ENCODE measurements at regions not wholly inside any gene's neighbourhood (a gene's known extent, or its start where the extent isn't known, plus 50 kb on each side); places are given as distances from the start of the nearest gene placed in this dataset.
"Not testable (repeated sequence)": the region's sequence is repeated elsewhere in the genome, so short reads cannot be mapped to it uniquely, and the experiment has no call there.

- CTCF ChIA-PET: no interaction called here
- ATAC-seq (no peak), DNase-seq (no peak)
- intact Hi-C loops (cut with DNase I, micrococcal nuclease): no loop called here
- Mint-ChIP-seq H3K9me3 (ENCODE audit: low read depth) (peaks cover 12% of the 10 kb centered on the region), H3K4me1 (no peaks in the 10 kb centered on the region), H3K27me3 (no peaks in the 10 kb centered on the region), H3K27ac (no peak overlapping the region), H3K4me3 (no peak overlapping the region), H3K36me3 (ENCODE audit: low read depth) (no peaks in the 10 kb centered on the region)
- POLR2A ChIA-PET: no interaction called here
Observed at GRCh38 chr11:29095821-29096220, 921.0 kb downstream of the KCNA4 start.

GRCh38 chr11:29093416-29094120, 923.3 kb downstream of the KCNA4 start:
- POLR2A ChIA-PET: no interaction called here
- CTCF ChIA-PET: no interaction called here
- Mint-ChIP-seq H3K4me3 (no peak overlapping the region), H3K27me3 (no peaks in the 10 kb centered on the region), H3K9me3 (ENCODE audit: low read depth) (peaks cover 13% of the 10 kb centered on the region), H3K27ac (no peak overlapping the region), H3K4me1 (no peaks in the 10 kb centered on the region), H3K36me3 (ENCODE audit: low read depth) (no peaks in the 10 kb centered on the region)
- ATAC-seq (no peak), DNase-seq (no peak)
- intact Hi-C loops (cut with DNase I, micrococcal nuclease): no loop called here

- Mint-ChIP-seq H3K4me3 (no peak overlapping the region), H3K27me3 (no peaks in the 10 kb centered on the region), H3K36me3 (ENCODE audit: low read depth) (no peaks in the 10 kb centered on the region), H3K27ac (no peak overlapping the region), H3K4me1 (no peaks in the 10 kb centered on the region), H3K9me3 (ENCODE audit: low read depth) (peaks cover 18% of the 10 kb centered on the region)
- ATAC-seq: no peak
- intact Hi-C loops (cut with DNase I, micrococcal nuclease): no loop called here
- CTCF ChIA-PET: no interaction called here
- no peak for DNase-seq
- POLR2A ChIA-PET: no interaction called here
Observed at GRCh38 chr11:29087200-29087812, 929.5 kb downstream of the KCNA4 start.

DNA sequence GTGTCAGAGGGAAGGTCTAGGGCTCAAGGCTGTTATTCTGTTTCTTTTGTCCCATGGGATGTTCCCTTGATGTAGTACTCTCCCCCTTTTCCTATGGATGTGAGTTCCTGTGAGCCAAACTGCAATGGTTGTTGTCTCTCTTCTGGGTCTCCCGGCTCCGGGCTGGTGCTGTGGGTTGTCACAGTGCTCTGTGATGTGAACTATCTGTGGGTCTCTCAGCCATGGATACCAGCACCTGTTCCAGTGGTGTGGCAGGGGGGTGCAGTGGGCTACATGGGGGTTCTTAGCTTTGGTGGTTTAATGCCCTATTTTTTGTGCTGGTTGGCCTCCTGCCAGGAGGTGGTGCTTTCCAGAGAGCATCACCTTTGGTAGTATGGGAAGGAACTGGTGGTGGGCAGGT, 941.1 kb downstream of the KCNA4 start:
- no peak for DNase-seq
- H3K27me3 Mint-ChIP-seq: no peaks in the 10 kb centered on the region
- H3K27ac Mint-ChIP-seq: no peak overlapping the region
- H3K4me3 Mint-ChIP-seq: no peak overlapping the region
- H3K9me3 Mint-ChIP-seq (ENCODE audit: low read depth): peaks cover 33% of the 10 kb centered on the region
- ChIA-PET CTCF (no interaction called here), POLR2A (no interaction called here)
- intact Hi-C loops (cut with DNase I, micrococcal nuclease): no loop called here
- H3K36me3 Mint-ChIP-seq (ENCODE audit: low read depth): no peaks in the 10 kb centered on the region
- H3K4me1 Mint-ChIP-seq: no peaks in the 10 kb centered on the region
- no peak for ATAC-seq

DNA sequence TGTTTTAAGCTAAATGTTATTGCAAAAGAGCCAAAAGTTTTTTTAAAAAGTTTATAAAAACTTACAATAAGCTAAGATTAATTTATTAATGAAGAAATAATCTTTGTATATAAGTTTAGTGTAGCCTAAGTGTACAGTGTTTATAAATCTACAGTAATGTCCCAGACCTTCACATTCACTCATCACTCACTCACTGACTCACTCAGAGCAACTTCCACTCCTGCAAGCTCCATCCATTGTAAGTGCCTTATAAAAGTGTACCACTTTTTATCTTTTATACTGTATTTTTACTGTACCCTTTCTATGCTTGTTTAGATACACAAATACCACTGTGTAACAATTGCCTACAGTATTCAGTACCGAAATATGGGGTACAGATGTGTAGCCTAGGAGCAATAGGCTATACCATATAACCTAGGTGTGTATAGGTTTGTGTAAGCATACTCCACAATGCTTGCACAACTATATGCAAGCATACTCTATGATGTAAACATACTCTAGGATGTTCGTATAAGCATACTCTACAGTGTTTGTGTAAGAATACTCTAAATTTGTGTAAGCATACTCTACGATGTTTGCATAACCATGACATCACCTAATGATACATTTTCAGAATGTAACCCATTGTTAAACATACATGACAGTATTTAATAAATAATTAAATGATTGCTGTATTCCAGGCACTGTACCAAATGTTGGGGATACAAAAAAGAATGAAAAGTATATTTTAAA, 953.0 kb downstream of the KCNA4 start:
- Mint-ChIP-seq H3K4me3 (no peak overlapping the region), H3K27me3 (no peaks in the 10 kb centered on the region), H3K36me3 (ENCODE audit: low read depth) (no peaks in the 10 kb centered on the region), H3K4me1 (no peaks in the 10 kb centered on the region), H3K9me3 (ENCODE audit: low read depth) (peaks cover 13% of the 10 kb centered on the region), H3K27ac (no peak overlapping the region)
- intact Hi-C loops (cut with DNase I, micrococcal nuclease): no loop called here
- CTCF ChIA-PET: interaction anchor here (1.1 kb wide), 1 partner anchor 20 kb away, joined by 3 read pairs; no protein-coding TSS in a partner anchor
- ATAC-seq: no peak
- no peak for DNase-seq
- POLR2A ChIA-PET: no interaction called here

GRCh38 chr11:29061452-29061851, 953.3 kb downstream of the METTL15 start:
- CTCF ChIA-PET: no interaction called here
- POLR2A ChIA-PET: no interaction called here

DNA sequence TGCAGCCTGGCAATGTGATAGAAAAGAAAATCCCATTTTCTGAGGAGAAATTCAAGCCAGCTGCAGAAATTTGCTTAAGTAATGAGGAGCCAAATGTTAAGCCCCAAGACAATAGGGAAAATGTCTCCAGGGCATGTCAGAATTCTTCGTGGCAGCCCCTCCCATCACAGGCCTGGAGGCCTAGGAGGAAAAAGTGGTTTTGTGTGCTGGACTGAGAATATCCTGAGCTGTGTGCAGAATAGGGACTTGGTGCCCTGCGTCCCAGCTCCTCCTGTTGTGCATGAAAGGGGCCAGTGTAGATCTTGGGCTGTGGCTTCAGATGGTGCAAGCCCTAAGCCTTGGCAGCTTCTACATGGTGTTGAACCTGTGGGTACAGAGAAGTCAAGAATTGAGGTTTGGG, 948.3 kb downstream of the METTL15 start:
- ATAC-seq; intact Hi-C loops (cut with DNase I, micrococcal nuclease); H3K36me3 Mint-ChIP-seq (ENCODE audit: low read depth); H3K4me1 Mint-ChIP-seq; DNase-seq; H3K27ac Mint-ChIP-seq; H3K27me3 Mint-ChIP-seq; CTCF ChIA-PET; H3K4me3 Mint-ChIP-seq: not testable (repeated sequence)
- peaks cover 23% of the 10 kb centered on the region for H3K9me3 Mint-ChIP-seq (ENCODE audit: low read depth)
- POLR2A ChIA-PET: interaction anchor here (0.6 kb wide), 1 partner anchor 870 kb away, joined by 3 read pairs; no protein-coding TSS in a partner anchor

More at GRCh38 chr11:29061452-29061851, 953.3 kb downstream of the METTL15 start:
- intact Hi-C loops (cut with DNase I, micrococcal nuclease): no loop called here
- peaks cover 15% of the 10 kb centered on the region for H3K9me3 Mint-ChIP-seq (ENCODE audit: low read depth)
- H3K4me3 Mint-ChIP-seq: no peak overlapping the region
- H3K36me3 Mint-ChIP-seq (ENCODE audit: low read depth): no peaks in the 10 kb centered on the region
- H3K27ac Mint-ChIP-seq: no peak overlapping the region
- DNase-seq (no peak), ATAC-seq (no peak)
- no peaks in the 10 kb centered on the region for H3K4me1 Mint-ChIP-seq
- H3K27me3 Mint-ChIP-seq: no peaks in the 10 kb centered on the region

- H3K9me3 Mint-ChIP-seq (ENCODE audit: low read depth): peaks cover 22% of the 10 kb centered on the region
- no peak overlapping the region for H3K4me3 Mint-ChIP-seq
- no peak for DNase-seq
- ChIA-PET CTCF (interaction anchor here (0.5 kb wide), 1 partner anchor 569 kb away, joined by 3 read pairs; no protein-coding TSS in a partner anchor), POLR2A (no interaction called here)
- no peaks in the 10 kb centered on the region for H3K4me1 Mint-ChIP-seq
- H3K27me3 Mint-ChIP-seq: no peaks in the 10 kb centered on the region
- no peaks in the 10 kb centered on the region for H3K36me3 Mint-ChIP-seq (ENCODE audit: low read depth)
- no peak overlapping the region for H3K27ac Mint-ChIP-seq
- no peak for ATAC-seq
- intact Hi-C loops (cut with DNase I, micrococcal nuclease): no loop called here
Observed at GRCh38 chr11:29051935-29052334, 943.7 kb downstream of the METTL15 start.

DNA sequence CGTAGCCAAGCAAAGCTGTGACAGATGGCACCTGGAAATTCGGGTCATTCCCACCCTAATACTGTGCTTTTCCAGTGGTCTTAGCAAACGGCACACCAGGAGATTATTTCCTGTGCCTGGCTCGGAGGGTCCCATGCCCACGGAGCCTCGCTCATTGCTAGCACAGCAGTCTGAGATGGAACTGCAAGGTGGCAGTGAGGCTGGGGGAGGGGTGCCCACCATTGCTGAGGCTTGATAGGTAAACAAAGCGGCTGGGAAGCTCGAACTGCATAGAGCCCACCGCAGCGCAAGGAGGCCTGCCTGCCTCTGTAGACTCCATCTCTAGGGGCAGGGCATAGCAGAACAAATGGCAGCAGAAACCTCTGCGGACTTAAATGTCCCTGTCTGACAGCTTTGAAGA, 942.8 kb downstream of the METTL15 start:
- intact Hi-C loops (cut with DNase I, micrococcal nuclease); H3K27ac Mint-ChIP-seq: not testable (repeated sequence)

DNA sequence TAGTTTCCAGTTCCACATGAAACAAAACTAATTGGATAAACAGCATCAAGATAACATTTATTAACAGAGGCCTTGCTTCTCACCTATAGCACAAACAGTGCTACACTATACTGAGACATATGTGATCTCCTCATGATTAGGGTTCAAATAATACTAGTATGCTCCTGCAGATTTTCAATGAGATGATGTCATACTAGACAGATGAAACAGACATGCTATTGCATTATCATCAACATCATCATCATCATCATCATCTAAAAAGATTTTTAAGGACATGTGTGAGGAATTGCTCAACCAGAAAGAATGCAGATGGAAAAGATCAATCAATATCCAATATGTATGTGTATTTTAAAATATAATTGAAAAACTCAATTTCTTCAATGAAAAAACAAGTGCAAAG, 932.3 kb downstream of the METTL15 start:
- no peak for ATAC-seq
- no peaks in the 10 kb centered on the region for H3K27me3 Mint-ChIP-seq
- no peak overlapping the region for H3K27ac Mint-ChIP-seq
- intact Hi-C loops (cut with DNase I, micrococcal nuclease): no loop called here
- CTCF ChIA-PET: no interaction called here
- peaks cover 14% of the 10 kb centered on the region for H3K9me3 Mint-ChIP-seq (ENCODE audit: low read depth)
- no peaks in the 10 kb centered on the region for H3K36me3 Mint-ChIP-seq (ENCODE audit: low read depth)
- no peak overlapping the region for H3K4me3 Mint-ChIP-seq
- H3K4me1 Mint-ChIP-seq: no peaks in the 10 kb centered on the region
- DNase-seq: no peak
- POLR2A ChIA-PET: no interaction called here

More for the DNA sequence above, 942.8 kb downstream of the METTL15 start:
- H3K36me3 Mint-ChIP-seq (ENCODE audit: low read depth); H3K27me3 Mint-ChIP-seq; POLR2A ChIA-PET; H3K4me1 Mint-ChIP-seq; H3K4me3 Mint-ChIP-seq; CTCF ChIA-PET; DNase-seq; ATAC-seq: not testable (repeated sequence)
- H3K9me3 Mint-ChIP-seq (ENCODE audit: low read depth): peaks cover 17% of the 10 kb centered on the region

- Mint-ChIP-seq H3K27ac (no peak overlapping the region), H3K27me3 (no peaks in the 10 kb centered on the region), H3K4me1 (no peaks in the 10 kb centered on the region), H3K4me3 (no peak overlapping the region), H3K9me3 (ENCODE audit: low read depth) (peaks cover 4% of the 10 kb centered on the region), H3K36me3 (ENCODE audit: low read depth) (no peaks in the 10 kb centered on the region)
- intact Hi-C loops (cut with DNase I, micrococcal nuclease): no loop called here
- no peak for ATAC-seq
- DNase-seq: no peak
- ChIA-PET CTCF (no interaction called here), POLR2A (no interaction called here)
Observed at GRCh38 chr11:29032384-29033149, 924.4 kb downstream of the METTL15 start.

Data from activated CD4-positive, alpha-beta T cell treated with anti-CD3 and anti-CD28 coated beads for 36 hours (primary cell).